Tibial artery (tissue), 4 donors: ENCODE measurements at regions not wholly inside any gene's neighbourhood (a gene's known extent, or its start where the extent isn't known, plus 50 kb on each side); places are given as distances from the start of the nearest gene placed in this dataset.

Experiments used
- DNase-seq, 2 donors: peaks; one replicate each; pipeline ENCODE4 v3.0.0-alpha.2; 2019
- H3K27ac ChIP-seq, 2 donors: fragments of 200-600 bp; sonication (generic) in 1 of 2; 1 replicate in 1 of 2; 2 replicates in 1 of 2; pipeline ENCODE4 v1.5.1; 2018 to 2019; ENCODE audit warnings: mild to moderate bottlenecking in 1 of 2
- H3K27me3 ChIP-seq, 2 donors: fragments of 200-600 bp; sonication (generic) in 1 of 2; one replicate each; pipeline versions ENCODE4 v1.5.1 to v1.6.0; 2016 to 2019
- H3K36me3 ChIP-seq, 3 donors: fragments of 200-600 bp; sonication (generic) in 2 of 3; one replicate each; pipeline ENCODE4 v1.5.1; 2016 to 2019; ENCODE audit warnings: mild to moderate bottlenecking in 2 of 3
- H3K4me1 ChIP-seq, 4 donors: fragments of 200-600 bp; sonication (generic) in 2 of 4; 1 replicate in 3 of 4; 2 replicates in 1 of 4; pipeline ENCODE4 v1.5.1; 2016 to 2019
- H3K4me3 ChIP-seq, 2 donors: fragments of 200-600 bp; sonication (generic) in 1 of 2; 1 replicate in 1 of 2; 2 replicates in 1 of 2; pipeline ENCODE4 v1.5.1; 2018 to 2019; ENCODE audit warnings: mild to moderate bottlenecking in 2 of 2
- H3K9me3 ChIP-seq, 3 donors: fragments of 200-600 bp; sonication (generic) in 1 of 3; one replicate each; pipeline ENCODE4 v1.5.1; 2016 to 2019
- intact Hi-C: fragments of 100-400 bp; cut with DNase I; formaldehyde crosslinking; loops from one replicate; pipeline ENCODE4 v1.15.0; 2023; ENCODE audit warnings: low total_unique reads
- TF ChIP-seq, protein P1 (sequence below), 2 experiments: fragments of 200-600 bp in 1 of 2; fragments of 450-650 bp in 1 of 2; IDR thresholded peaks; one replicate each; pipeline ENCODE4 v1.5.1; 2017 to 2019; ENCODE audit warnings: antibody characterized with exemption in 2 of 2, mild to moderate bottlenecking in 1 of 2, moderate library complexity in 1 of 2

DNA sequence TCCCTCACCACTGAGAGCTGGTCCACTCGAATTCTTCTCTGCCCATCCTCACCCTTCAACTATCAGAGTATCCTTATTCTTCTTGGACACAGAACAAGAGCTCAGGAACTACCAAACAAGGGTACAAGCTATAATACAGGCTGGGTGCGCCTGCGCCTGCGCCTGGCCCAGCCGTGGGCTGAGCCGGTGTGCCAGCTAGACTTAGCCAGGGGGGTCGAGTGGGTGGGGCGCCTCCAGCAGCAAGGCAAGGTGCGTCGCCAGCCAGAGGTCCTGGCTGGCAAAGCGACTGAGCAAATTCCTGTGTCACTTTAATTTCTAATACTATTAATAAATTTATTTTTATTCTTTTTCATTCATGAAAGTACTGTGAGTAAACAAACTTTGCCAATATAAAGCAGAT lies 1072.6 kb upstream of the PIK3C3 start:
- intact Hi-C loops: no loop called here
- H3K36me3 ChIP-seq: no peaks in the 10 kb centered on the region
- no peak overlapping the region for H3K27ac ChIP-seq

DNA sequence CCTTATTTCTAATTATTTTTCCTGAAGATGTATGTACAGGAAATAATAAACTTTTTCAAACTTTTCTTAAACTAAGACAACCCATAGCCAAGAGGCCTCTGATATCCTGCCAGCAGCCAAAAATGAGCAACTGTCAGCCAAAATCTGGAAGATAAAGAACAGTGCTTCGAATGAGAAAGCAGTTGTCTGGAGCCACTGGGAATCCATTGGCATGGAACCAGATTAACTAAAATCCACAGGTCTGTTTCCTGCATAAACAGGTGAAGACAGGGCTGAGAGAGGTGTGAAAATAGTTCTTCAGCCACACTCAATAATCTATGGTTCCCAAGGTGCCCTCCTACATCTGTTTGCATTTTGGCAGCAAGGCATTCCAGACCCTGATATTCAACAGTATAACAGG lies 1076.7 kb upstream of the PIK3C3 start:
- Histone ChIP-seq H3K36me3 (no peaks in the 10 kb centered on the region), H3K4me3 (no peak overlapping the region), H3K27me3 (no peaks in the 10 kb centered on the region), H3K4me1 (no peaks in the 10 kb centered on the region), H3K9me3 (no peaks in the 10 kb centered on the region), H3K27ac (no peak overlapping the region)
- DNase-seq: no peak
- TF ChIP-seq, protein P1, sequence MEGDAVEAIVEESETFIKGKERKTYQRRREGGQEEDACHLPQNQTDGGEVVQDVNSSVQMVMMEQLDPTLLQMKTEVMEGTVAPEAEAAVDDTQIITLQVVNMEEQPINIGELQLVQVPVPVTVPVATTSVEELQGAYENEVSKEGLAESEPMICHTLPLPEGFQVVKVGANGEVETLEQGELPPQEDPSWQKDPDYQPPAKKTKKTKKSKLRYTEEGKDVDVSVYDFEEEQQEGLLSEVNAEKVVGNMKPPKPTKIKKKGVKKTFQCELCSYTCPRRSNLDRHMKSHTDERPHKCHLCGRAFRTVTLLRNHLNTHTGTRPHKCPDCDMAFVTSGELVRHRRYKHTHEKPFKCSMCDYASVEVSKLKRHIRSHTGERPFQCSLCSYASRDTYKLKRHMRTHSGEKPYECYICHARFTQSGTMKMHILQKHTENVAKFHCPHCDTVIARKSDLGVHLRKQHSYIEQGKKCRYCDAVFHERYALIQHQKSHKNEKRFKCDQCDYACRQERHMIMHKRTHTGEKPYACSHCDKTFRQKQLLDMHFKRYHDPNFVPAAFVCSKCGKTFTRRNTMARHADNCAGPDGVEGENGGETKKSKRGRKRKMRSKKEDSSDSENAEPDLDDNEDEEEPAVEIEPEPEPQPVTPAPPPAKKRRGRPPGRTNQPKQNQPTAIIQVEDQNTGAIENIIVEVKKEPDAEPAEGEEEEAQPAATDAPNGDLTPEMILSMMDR (IDR thresholded peaks at IDR 0.05): no peak
- intact Hi-C loops: no loop called here

More for the DNA sequence above, 1072.6 kb upstream of the PIK3C3 start:
- Histone ChIP-seq H3K4me3 (no peak overlapping the region), H3K27me3 (no peaks in the 10 kb centered on the region), H3K4me1 (no peaks in the 10 kb centered on the region), H3K9me3 (no peaks in the 10 kb centered on the region)
- TF ChIP-seq, protein P1 (IDR thresholded peaks at IDR 0.05): no peak
- no peak for DNase-seq

DNA sequence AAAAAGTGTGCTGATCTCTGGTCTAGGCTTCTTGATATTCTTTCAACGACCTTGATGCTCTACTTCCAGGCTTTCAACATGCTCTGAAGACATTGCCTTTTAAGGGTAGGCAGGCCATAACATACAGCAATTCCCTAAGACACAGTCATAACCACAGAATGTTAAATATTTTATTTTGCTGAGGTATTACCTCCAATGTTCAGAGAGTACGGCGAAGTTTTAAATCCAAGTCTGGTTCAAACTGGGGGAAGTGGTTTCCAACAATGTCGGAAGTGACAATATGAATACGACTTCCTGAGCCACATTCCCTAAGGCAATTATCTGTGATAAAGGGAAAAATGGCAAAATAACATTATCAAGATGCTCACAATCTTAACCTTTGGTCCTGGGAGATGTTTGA lies 1077.9 kb upstream of the PIK3C3 start:
- Histone ChIP-seq H3K9me3 (no peaks in the 10 kb centered on the region), H3K27ac (no peak overlapping the region), H3K36me3 (no peaks in the 10 kb centered on the region), H3K4me1 (no peaks in the 10 kb centered on the region), H3K4me3 (no peak overlapping the region), H3K27me3 (no peaks in the 10 kb centered on the region)
- intact Hi-C loops: no loop called here
- DNase-seq: no peak
- TF ChIP-seq, protein P1 (IDR thresholded peaks at IDR 0.05): no peak

DNA sequence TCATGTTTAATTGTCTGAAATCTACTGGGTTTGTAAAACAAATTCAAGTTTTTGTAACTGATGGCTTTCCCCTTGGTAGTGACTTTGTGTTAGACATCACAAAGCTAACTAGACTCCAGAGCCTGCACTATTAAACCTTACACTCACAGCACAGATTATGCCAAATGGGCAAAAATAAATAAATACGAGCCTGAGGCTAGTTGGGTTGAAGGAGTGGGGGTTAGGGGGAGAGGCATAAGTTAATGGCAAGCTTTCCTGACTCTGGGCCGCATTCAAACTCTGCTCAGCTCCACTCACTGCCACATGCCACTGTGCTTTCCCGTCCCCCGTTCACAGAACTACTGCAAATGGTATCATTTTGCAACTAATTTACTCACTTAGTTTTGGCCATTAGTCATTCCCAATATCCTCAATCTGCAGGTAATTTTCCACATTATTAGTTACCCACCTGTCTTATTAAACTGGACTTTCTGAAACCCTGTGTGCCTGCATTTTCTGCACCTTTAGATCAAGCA lies 1079.9 kb upstream of the PIK3C3 start:
- Histone ChIP-seq H3K27me3 (no peaks in the 10 kb centered on the region), H3K9me3 (no peaks in the 10 kb centered on the region), H3K36me3 (no peaks in the 10 kb centered on the region), H3K27ac (no peak overlapping the region), H3K4me3 (no peak overlapping the region), H3K4me1 (no peaks in the 10 kb centered on the region)
- DNase-seq: no peak
- TF ChIP-seq, protein P1 (IDR thresholded peaks at IDR 0.05): no peak
- intact Hi-C loops: no loop called here

DNA sequence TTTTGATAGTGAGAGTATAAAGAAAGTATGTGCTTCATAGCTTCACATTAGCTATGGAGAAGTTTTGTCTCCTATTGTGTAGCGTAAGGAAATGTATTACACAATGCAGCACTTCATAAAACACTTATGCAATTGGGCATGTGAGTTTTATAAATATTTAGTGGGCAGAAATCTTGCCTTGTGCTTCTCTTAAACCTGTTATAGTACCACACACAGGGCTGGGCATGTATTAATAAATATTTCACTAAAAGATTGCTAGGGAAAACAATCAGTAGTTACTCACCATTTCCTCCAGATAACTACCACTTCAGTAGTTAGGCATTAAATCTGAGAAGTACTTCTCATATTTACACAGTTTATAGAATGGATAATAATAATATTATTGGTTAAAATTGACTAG lies 1080.8 kb upstream of the PIK3C3 start:
- Histone ChIP-seq H3K36me3 (no peaks in the 10 kb centered on the region), H3K4me1 (no peaks in the 10 kb centered on the region), H3K9me3 (no peaks in the 10 kb centered on the region), H3K27me3 (no peaks in the 10 kb centered on the region), H3K4me3 (no peak overlapping the region), H3K27ac (no peak overlapping the region)
- intact Hi-C loops: no loop called here
- TF ChIP-seq, protein P1 (IDR thresholded peaks at IDR 0.05): no peak
- no peak for DNase-seq
